Astrocyte (in vitro differentiated cells and primary cell): ENCODE measurements at regions not wholly inside any gene's neighbourhood (a gene's known extent, or its start where the extent isn't known, plus 50 kb on each side); places are given as distances from the start of the nearest gene placed in this dataset.

Experiments
- DNase-seq: peaks from one replicate; pipeline ENCODE4 v3.0.0-alpha.2; 2010; ENCODE audit warnings: low read depth
- FAIRE-seq: peaks from 2 replicates; lab custom pipeline; 2011; peaks lifted over from hg19 to GRCh38; lab: Jason Lieb, UNC
- H2AFZ ChIP-seq: 2 replicates; pipeline ENCODE4 v1.6.0; 2012; ENCODE audit warnings: low read depth, low read length, inconsistent platforms
- H3K27ac ChIP-seq: 2 replicates; pipeline ENCODE4 v1.5.1; 2011; ENCODE audit warnings: low read depth, low read length, inconsistent platforms
- H3K27me3 ChIP-seq: 2 replicates; pipeline ENCODE4 v1.6.0; 2011; ENCODE audit warnings: low read length, inconsistent platforms; ENCODE audit not compliant: insufficient read depth
- H3K36me3 ChIP-seq: 2 replicates; pipeline ENCODE4 v1.5.1; 2011; ENCODE audit warnings: low read length, inconsistent platforms; ENCODE audit not compliant: insufficient read depth
- H3K4me1 ChIP-seq: 2 replicates; pipeline ENCODE4 v1.5.1; 2011; ENCODE audit warnings: low read length, inconsistent platforms; ENCODE audit not compliant: insufficient read depth
- H3K4me2 ChIP-seq: 2 replicates; pipeline ENCODE4 v1.6.0; 2012; ENCODE audit warnings: low read length, inconsistent platforms
- H3K4me3 ChIP-seq: 2 replicates; pipeline ENCODE4 v1.5.1; 2011; ENCODE audit warnings: low read depth, mild to moderate bottlenecking, low read length, inconsistent platforms; ENCODE audit not compliant: insufficient read depth
- H3K79me2 ChIP-seq: 2 replicates; pipeline ENCODE4 v1.6.0; 2012; ENCODE audit warnings: mild to moderate bottlenecking, low read length, inconsistent platforms; ENCODE audit not compliant: insufficient read depth
- H3K9ac ChIP-seq: 2 replicates; pipeline ENCODE4 v1.6.0; 2012; ENCODE audit warnings: mild to moderate bottlenecking, low read length, inconsistent platforms
- H3K9me3 ChIP-seq: 2 replicates; pipeline ENCODE4 v1.5.1; 2012; ENCODE audit warnings: low read depth, mild to moderate bottlenecking, low read length, inconsistent platforms; ENCODE audit not compliant: insufficient read depth
- H4K20me1 ChIP-seq: 2 replicates; pipeline ENCODE4 v1.6.0; 2012; ENCODE audit warnings: low read length, inconsistent platforms; ENCODE audit not compliant: insufficient read depth
- H3K27ac Mint-ChIP-seq: one replicate; pipeline ENCODE4 v1.8.0; 2021; ENCODE audit warnings: mild to moderate bottlenecking, mixed read lengths; ENCODE audit not compliant: unreplicated experiment
- H3K27me3 Mint-ChIP-seq: one replicate; pipeline ENCODE4 v1.8.0; 2021; ENCODE audit warnings: low read depth, mixed read lengths; ENCODE audit not compliant: unreplicated experiment
- H3K36me3 Mint-ChIP-seq: one replicate; pipeline ENCODE4 v1.8.0; 2021; ENCODE audit warnings: low read depth, mixed read lengths; ENCODE audit not compliant: unreplicated experiment
- H3K4me1 Mint-ChIP-seq: one replicate; pipeline ENCODE4 v1.8.0; 2021; ENCODE audit warnings: low read depth, mixed read lengths; ENCODE audit not compliant: unreplicated experiment
- H3K4me3 Mint-ChIP-seq: one replicate; pipeline ENCODE4 v1.8.0; 2021; ENCODE audit warnings: mild to moderate bottlenecking, moderate library complexity, mixed read lengths; ENCODE audit not compliant: unreplicated experiment
- H3K9me3 Mint-ChIP-seq: one replicate; pipeline ENCODE4 v1.8.0; 2021; ENCODE audit warnings: mild to moderate bottlenecking, mixed read lengths; ENCODE audit not compliant: unreplicated experiment
- CTCF ChIP-seq: IDR thresholded peaks from 2 replicates; pipeline ENCODE4 v1.5.1; 2011; ENCODE audit warnings: low read depth, mild to moderate bottlenecking, inconsistent platforms, low read length, moderate library complexity; ENCODE audit not compliant: insufficient read depth
- EZH2 ChIP-seq: IDR thresholded peaks from 2 replicates; pipeline ENCODE4 v1.6.1; 2012; ENCODE audit warnings: mild to moderate bottlenecking, low read length, inconsistent platforms; ENCODE audit not compliant: insufficient read depth

GRCh38 chr7:149370790-149371189 is 90.1 kb downstream of the ZNF777 start:
- H3K9me3 ChIP-seq, result no peaks in the 10 kb centered on the region
- FAIRE-seq, result no peak
- Mint-ChIP-seq H3K36me3 (no peaks in the 10 kb centered on the region), H3K4me3 (no peak overlapping the region), H3K27ac (no peak overlapping the region), H3K9me3 (peaks cover 6% of the 10 kb centered on the region), H3K4me1 (no peaks in the 10 kb centered on the region), H3K27me3 (peaks cover 8% of the 10 kb centered on the region)
- H3K4me2 ChIP-seq, result no peak overlapping the region
- TF ChIP-seq CTCF, result no peak
- TF ChIP-seq EZH2, result no peak
- H3K9ac ChIP-seq, result no peak overlapping the region
- no peaks in the 10 kb centered on the region for H3K79me2 ChIP-seq
- H3K4me1 ChIP-seq, result no peaks in the 10 kb centered on the region
- DNase-seq, result no peak
- H2AFZ ChIP-seq, result no peak overlapping the region
- H3K36me3 ChIP-seq, result no peaks in the 10 kb centered on the region
- H3K27ac ChIP-seq, result no peak overlapping the region
- H3K4me3 ChIP-seq, result no peak overlapping the region
- H3K27me3 ChIP-seq, result no peaks in the 10 kb centered on the region
- no peaks in the 10 kb centered on the region for H4K20me1 ChIP-seq

- no peak overlapping the region for H3K4me3 ChIP-seq
- no peaks in the 10 kb centered on the region for H3K27me3 Mint-ChIP-seq
Observed at GRCh38 chr7:149373089-149373488, 87.8 kb downstream of the ZNF777 start.

More at GRCh38 chr7:149373089-149373488, 87.8 kb downstream of the ZNF777 start:
- H3K36me3 Mint-ChIP-seq, result no peaks in the 10 kb centered on the region
- no peak overlapping the region for H3K27ac Mint-ChIP-seq
- FAIRE-seq, result no peak
- peaks cover 3% of the 10 kb centered on the region for H3K9me3 Mint-ChIP-seq
- H2AFZ ChIP-seq, result no peak overlapping the region
- H3K4me3 Mint-ChIP-seq, result no peak overlapping the region
- no peaks in the 10 kb centered on the region for H3K4me1 ChIP-seq
- no peak overlapping the region for H3K27ac ChIP-seq
- H3K36me3 ChIP-seq, result no peaks in the 10 kb centered on the region
- TF ChIP-seq CTCF, result no peak
- no peak for TF ChIP-seq EZH2
- DNase-seq, result no peak
- H3K4me2 ChIP-seq, result no peak overlapping the region
- H3K4me1 Mint-ChIP-seq, result no peaks in the 10 kb centered on the region
- H4K20me1 ChIP-seq, result no peaks in the 10 kb centered on the region
- no peaks in the 10 kb centered on the region for H3K79me2 ChIP-seq
- H3K27me3 ChIP-seq, result no peaks in the 10 kb centered on the region
- H3K9ac ChIP-seq, result no peak overlapping the region
- no peaks in the 10 kb centered on the region for H3K9me3 ChIP-seq
